H1 (cell line): ENCODE measurements at regions not wholly inside any gene's neighbourhood (a gene's known extent, or its start where the extent isn't known, plus 50 kb on each side); places are given as distances from the start of the nearest gene placed in this dataset.

Experiments used
- CTCF ChIA-PET: fragments of 300-600 bp; sonication (Branson Sonifier 250); formaldehyde crosslinking; loops from one replicate; lab custom pipeline; 2021; ENCODE audit not compliant: partially characterized antibody; lab: Charles Lee
- POLR2A ChIA-PET: fragments of 300-600 bp; sonication (Branson Sonifier 250); formaldehyde crosslinking; loops from one replicate; lab custom pipeline; 2021; ENCODE audit warnings: inconsistent platforms; ENCODE audit not compliant: partially characterized antibody; lab: Charles Lee
- DNase-seq, 2 experiments: peaks; one replicate each; pipeline versions ENCODE4 v3.0.0 to v3.0.0-alpha.2; 2010 to 2022; ENCODE audit warnings: low spot score in 2 of 2, low read depth in 1 of 2, mixed read lengths in 1 of 2
- FAIRE-seq: peaks from 2 replicates; lab custom pipeline; 2011; peaks lifted over from hg19 to GRCh38; lab: Jason Lieb, UNC
- H2AFZ ChIP-seq: 2 replicates; pipeline ENCODE4 v1.8.1; 2012; ENCODE audit warnings: low read length, inconsistent platforms
- H2AK5ac ChIP-seq: 2 replicates; pipeline ENCODE4 v1.6.1; 2013; ENCODE audit warnings: low read depth, low read length
- H2BK120ac ChIP-seq: replicated peaks from 2 replicates; pipeline ENCODE3; 2013; ENCODE audit warnings: low read depth, low read length, inconsistent platforms
- H2BK12ac ChIP-seq: 2 replicates; pipeline ENCODE4 v1.6.1; 2013; ENCODE audit warnings: low read depth, low read length
- H2BK15ac ChIP-seq: 2 replicates; pipeline ENCODE4 v1.6.1; 2013; ENCODE audit warnings: low read length
- H2BK20ac ChIP-seq: 2 replicates; pipeline ENCODE4 v1.6.1; 2013; ENCODE audit warnings: low read length
- H2BK5ac ChIP-seq: 2 replicates; pipeline ENCODE4 v1.6.1; 2013; ENCODE audit warnings: low read depth, low read length
- H3K14ac ChIP-seq: 2 replicates; pipeline ENCODE4 v1.6.1; 2013; ENCODE audit warnings: inconsistent platforms; ENCODE audit not compliant: insufficient read length
- H3K18ac ChIP-seq: 2 replicates; pipeline ENCODE4 v1.6.1; 2013; ENCODE audit warnings: low read length; ENCODE audit errors: extremely low read depth
- H3K23ac ChIP-seq: 2 replicates; pipeline ENCODE4 v1.6.1; 2013; ENCODE audit warnings: inconsistent platforms; ENCODE audit not compliant: insufficient read length
- H3K23me2 ChIP-seq: 2 replicates; pipeline ENCODE4 v1.6.1; 2013; ENCODE audit warnings: low read depth, low read length
- H3K27ac ChIP-seq: 2 replicates; pipeline ENCODE4 v1.6.1; 2011; ENCODE audit warnings: low read depth, low read length, inconsistent platforms
- H3K27me3 ChIP-seq, 4 experiments: replicated peaks in 1 of 4; 1 replicate in 1 of 4; 2 replicates in 3 of 4; pipeline versions ENCODE4 v1.6.1 to v1.8.1; 2011 to 2013; ENCODE audit warnings: low read length in 3 of 4, mild to moderate bottlenecking in 3 of 4, inconsistent platforms in 2 of 4, mixed read lengths in 2 of 4, moderate library complexity in 1 of 4; ENCODE audit not compliant: control insufficient read depth in 3 of 4, insufficient read depth in 3 of 4; ENCODE audit errors: extremely low read depth in 1 of 4
- H3K36me3 ChIP-seq, 4 experiments: 2 replicates each; pipeline versions ENCODE4 v1.6.1 to v1.8.1; 2011 to 2013; ENCODE audit warnings: mild to moderate bottlenecking in 4 of 4, low read length in 3 of 4, moderate library complexity in 2 of 4, control low read depth in 1 of 4, inconsistent platforms in 1 of 4; ENCODE audit not compliant: insufficient read depth in 4 of 4, control insufficient read depth in 2 of 4
- H3K4ac ChIP-seq: replicated peaks from 2 replicates; pipeline ENCODE3; 2013; ENCODE audit warnings: low read length, low read depth, mixed read lengths, inconsistent platforms; ENCODE audit not compliant: insufficient read length
- H3K4me1 ChIP-seq, 4 experiments: replicated peaks in 1 of 4; 1 replicate in 1 of 4; 2 replicates in 3 of 4; pipeline versions ENCODE4 v1.6.1 to v1.8.1; 2011 to 2013; ENCODE audit warnings: low read length in 3 of 4, inconsistent platforms in 2 of 4, mixed read lengths in 1 of 4; ENCODE audit not compliant: insufficient read depth in 4 of 4, control insufficient read depth in 3 of 4
- H3K4me2 ChIP-seq, 2 experiments: 2 replicates each; pipeline versions ENCODE4 v1.6.1 to v1.8.1; 2011 to 2013; ENCODE audit warnings: low read depth in 2 of 2, low read length in 2 of 2, control low read depth in 1 of 2, inconsistent platforms in 1 of 2, mild to moderate bottlenecking in 1 of 2; ENCODE audit not compliant: insufficient read depth in 1 of 2
- H3K4me3 ChIP-seq, 4 experiments: fragments of 200-600, 300-600 bp in 1 of 4; sonication (generic), shearing (Covaris generic), sonication (Bioruptor Twin) in 1 of 4; 2 replicates each; pipeline versions ENCODE4 v1.5.1 to v1.8.1; 2011 to 2016; ENCODE audit warnings: low read length in 4 of 4, low read depth in 3 of 4, control low read depth in 2 of 4, inconsistent platforms in 2 of 4, mild to moderate bottlenecking in 2 of 4, mixed read lengths in 1 of 4, moderate library complexity in 1 of 4; ENCODE audit not compliant: insufficient read depth in 2 of 4; ENCODE audit errors: extremely low read depth in 1 of 4
- H3K56ac ChIP-seq: replicated peaks from 2 replicates; pipeline ENCODE3; 2013; ENCODE audit warnings: low read depth, mild to moderate bottlenecking, mixed read lengths, low read length, inconsistent platforms; ENCODE audit not compliant: insufficient read length
- H3K79me1 ChIP-seq: 2 replicates; pipeline ENCODE4 v1.6.1; 2013; ENCODE audit warnings: low read depth, low read length, control low read depth
- H3K79me2 ChIP-seq, 2 experiments: 2 replicates each; pipeline versions ENCODE4 v1.6.1 to v1.8.1; 2012 to 2013; ENCODE audit warnings: low read length in 2 of 2, mild to moderate bottlenecking in 2 of 2, inconsistent platforms in 1 of 2; ENCODE audit not compliant: insufficient read depth in 2 of 2, control insufficient read depth in 1 of 2
- H3K9ac ChIP-seq, 4 experiments: replicated peaks in 1 of 4; 1 replicate in 1 of 4; 2 replicates in 3 of 4; pipeline versions ENCODE4 v1.6.1 to v1.8.1; 2011 to 2013; ENCODE audit warnings: low read depth in 3 of 4, low read length in 3 of 4, control low read depth in 2 of 4, mild to moderate bottlenecking in 2 of 4, moderate library complexity in 2 of 4, inconsistent platforms in 1 of 4; ENCODE audit errors: extremely low read depth in 1 of 4
- H3K9me3 ChIP-seq, 2 experiments: 2 replicates each; pipeline versions ENCODE4 v1.6.1 to v1.8.1; 2012 to 2013; ENCODE audit warnings: mild to moderate bottlenecking in 2 of 2, moderate library complexity in 2 of 2, control low read depth in 1 of 2, inconsistent platforms in 1 of 2, low read depth in 1 of 2, low read length in 1 of 2, mixed read lengths in 1 of 2; ENCODE audit not compliant: insufficient read depth in 2 of 2
- H4K20me1 ChIP-seq, 2 experiments: replicated peaks in 1 of 2; 2 replicates each; pipeline versions ENCODE3 to v1.8.1; 2011 to 2013; ENCODE audit warnings: inconsistent platforms in 2 of 2, low read length in 2 of 2, mild to moderate bottlenecking in 1 of 2; ENCODE audit not compliant: insufficient read depth in 2 of 2, control insufficient read depth in 1 of 2
- H4K5ac ChIP-seq: 2 replicates; pipeline ENCODE4 v1.6.1; 2013; ENCODE audit warnings: low read length, low read depth, mixed read lengths, inconsistent platforms; ENCODE audit not compliant: insufficient read length
- H4K8ac ChIP-seq: 2 replicates; pipeline ENCODE4 v1.8.0; 2013; ENCODE audit warnings: mild to moderate bottlenecking, moderate library complexity, low read length, inconsistent platforms; ENCODE audit not compliant: insufficient read depth; ENCODE audit errors: extremely low read depth
- H4K91ac ChIP-seq: replicated peaks from 2 replicates; pipeline ENCODE3; 2013; ENCODE audit warnings: low read length, mixed read lengths, inconsistent platforms; ENCODE audit not compliant: insufficient read length
- CHD2 ChIP-seq: IDR thresholded peaks from 2 replicates; pipeline ENCODE4 v1.6.1; 2012; ENCODE audit warnings: low read length, improper control_type of control experiment
- EP300 ChIP-seq, 2 experiments: IDR thresholded peaks; 1 replicate in 1 of 2; 2 replicates in 1 of 2; pipeline ENCODE4 v1.6.1; 2011 to 2012; ENCODE audit warnings: low read depth in 2 of 2, low read length in 2 of 2, mild to moderate bottlenecking in 2 of 2, borderline replicate concordance in 1 of 2, inconsistent platforms in 1 of 2, moderate library complexity in 1 of 2
- HDAC6 ChIP-seq: IDR thresholded peaks from one replicate; pipeline ENCODE4 v1.7.1; 2012; ENCODE audit warnings: low read depth, mild to moderate bottlenecking, inconsistent platforms, low read length, moderate library complexity
- POLR2AphosphoS5 ChIP-seq: IDR thresholded peaks from 2 replicates; pipeline ENCODE4 v1.6.1; 2011; ENCODE audit warnings: low read depth, low read length
- SAP30 ChIP-seq: fragments of 300-600 bp; sonication (generic); IDR thresholded peaks from 2 replicates; pipeline ENCODE4 v1.7.1; 2012; ENCODE audit warnings: low read length, moderate library complexity, mild to moderate bottlenecking, inconsistent platforms; ENCODE audit not compliant: insufficient read depth, insufficient replicate concordance
- SRF ChIP-seq: IDR thresholded peaks from 2 replicates; pipeline ENCODE4 v1.6.1; 2011; ENCODE audit warnings: mild to moderate bottlenecking, low read depth, low read length, moderate library complexity
- TEAD4 ChIP-seq: IDR thresholded peaks from 2 replicates; pipeline ENCODE4 v1.6.1; 2012; ENCODE audit warnings: low read depth, low read length, inconsistent platforms, mixed read lengths
- YY1 ChIP-seq: IDR thresholded peaks from 2 replicates; pipeline ENCODE4 v1.6.1; 2011; ENCODE audit warnings: low read depth, mild to moderate bottlenecking, low read length

DNA sequence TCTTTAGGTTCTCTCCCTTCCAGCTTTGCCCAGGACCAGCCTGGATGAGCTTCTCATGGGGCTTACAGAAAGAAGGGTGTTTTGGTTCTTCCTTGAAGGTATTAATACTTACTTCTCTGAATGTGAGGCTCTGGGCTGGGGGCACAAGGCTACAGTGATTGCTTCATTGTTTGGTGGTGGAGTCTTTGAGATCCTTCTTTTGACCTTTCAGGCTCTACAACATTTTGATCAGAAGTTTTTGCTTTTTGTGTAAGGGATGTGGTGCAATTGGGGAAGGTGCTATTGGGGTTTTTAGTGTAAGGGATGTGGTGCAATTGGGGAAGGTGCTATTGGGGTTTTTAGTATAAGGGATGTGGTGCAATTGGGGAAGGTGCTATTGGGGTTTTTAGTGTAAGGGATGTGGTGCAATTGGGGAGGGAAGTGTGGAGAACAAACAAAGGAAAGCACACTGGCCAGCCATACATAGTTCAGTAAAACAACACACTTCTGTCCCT lies 103.6 kb upstream of the IVNS1ABP start:
- H4K20me1 ChIP-seq = no peaks in the 10 kb centered on the region
- H3K27me3 ChIP-seq = no peaks in the 10 kb centered on the region
- no peak overlapping the region for H3K4me3 ChIP-seq
- no peaks in the 10 kb centered on the region; the same call in 1 of the 2 replicates for H3K23me2 ChIP-seq
- no peak overlapping the region for H2BK15ac ChIP-seq
- no peak overlapping the region for H3K27ac ChIP-seq
- DNase-seq (no peak), FAIRE-seq (no peak)
- H3K4me1 ChIP-seq = no peaks in the 10 kb centered on the region
- H3K18ac ChIP-seq = no peak overlapping the region
- no peak overlapping the region for H2BK5ac ChIP-seq
- no peak overlapping the region for H2BK120ac ChIP-seq
- H4K5ac ChIP-seq = no peak overlapping the region
- no peak overlapping the region for H2BK20ac ChIP-seq
- no peaks in the 10 kb centered on the region for H3K36me3 ChIP-seq
- no peaks in the 10 kb centered on the region for H3K9me3 ChIP-seq
- no peak overlapping the region for H3K14ac ChIP-seq
- H2AK5ac ChIP-seq = no peak overlapping the region
- no peak overlapping the region for H2AFZ ChIP-seq
- H2BK12ac ChIP-seq = no peak overlapping the region
- H4K91ac ChIP-seq = no peak overlapping the region
- CTCF ChIA-PET = no interaction called here
- POLR2A ChIA-PET = no interaction called here
- H3K9ac ChIP-seq = no peak overlapping the region
- H3K79me1 ChIP-seq = no peaks in the 10 kb centered on the region
- no peak overlapping the region for H3K4ac ChIP-seq
- no peak overlapping the region for H3K56ac ChIP-seq
- no peak overlapping the region for H3K23ac ChIP-seq
- no peaks in the 10 kb centered on the region for H3K79me2 ChIP-seq
- no peak overlapping the region for H3K4me2 ChIP-seq
- H4K8ac ChIP-seq = no peak overlapping the region
- TF ChIP-seq SAP30 = no peak
- no peak for TF ChIP-seq YY1
- no peak for TF ChIP-seq HDAC6
- no peak for TF ChIP-seq TEAD4
- TF ChIP-seq CHD2 = no peak
- no peak for TF ChIP-seq EP300 (IDR thresholded peaks at IDR 0.05; ENCODE audit: borderline replicate concordance in 1 of 2, low read depth in 2 of 2, low read length in 2 of 2)
- TF ChIP-seq SRF = no peak
- TF ChIP-seq POLR2AphosphoS5 = no peak
